NAMALWA (cell line): ENCODE measurements at regions not wholly inside any gene's neighbourhood (a gene's known extent, or its start where the extent isn't known, plus 50 kb on each side); places are given as distances from the start of the nearest gene placed in this dataset.
A peak's percentile ranks its signal among the peaks of the same experiment; 100 is the strongest.
"Not testable (repeated sequence)": the region's sequence is repeated elsewhere in the genome, so short reads cannot be mapped to it uniquely, and the experiment has no call there.

ENCODE experiments used
- DNase-seq: peaks from one replicate; pipeline ENCODE4 v3.0.0-alpha.2; 2015; ENCODE audit warnings: low spot score

DNA sequence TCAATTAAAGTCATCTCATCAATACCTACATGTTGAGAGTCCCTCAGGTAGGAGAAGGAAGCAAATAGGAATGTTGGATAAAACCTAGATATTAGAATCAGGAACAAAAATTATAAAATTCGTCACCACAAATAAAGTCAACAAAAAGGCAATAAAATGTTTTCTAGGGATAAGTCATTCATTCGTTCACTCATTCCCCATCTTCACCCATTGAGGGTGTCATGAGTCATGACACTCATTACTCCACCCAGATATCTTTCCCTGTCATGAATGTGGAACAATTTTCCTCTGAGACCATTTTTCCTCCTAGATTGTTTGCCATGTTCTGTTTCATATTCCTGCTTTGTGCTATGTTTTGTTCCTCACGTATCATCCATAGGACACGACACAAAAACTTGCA lies 50.9 kb upstream of the OLIG3 start:
- no peak for DNase-seq

DNA sequence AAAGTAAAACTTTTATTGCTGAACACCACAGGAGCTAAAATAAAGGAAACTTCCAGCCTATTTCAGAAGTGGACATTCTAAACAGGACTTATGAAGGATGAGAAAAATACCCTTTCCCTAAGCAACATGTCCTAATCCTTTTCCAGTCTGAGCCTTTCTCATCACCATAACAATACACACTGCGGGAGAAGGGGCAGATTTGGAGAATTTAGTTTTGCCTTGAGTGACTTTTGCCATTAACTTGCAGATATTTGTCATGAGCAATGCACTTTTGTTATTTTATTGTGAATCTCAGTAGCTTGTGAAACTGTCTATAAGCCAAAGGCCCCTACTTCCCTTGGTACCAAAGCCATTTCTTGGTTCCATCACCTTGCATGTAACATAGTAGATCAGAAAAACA lies 53.0 kb upstream of the OLIG3 start:
- no peak for DNase-seq

DNA sequence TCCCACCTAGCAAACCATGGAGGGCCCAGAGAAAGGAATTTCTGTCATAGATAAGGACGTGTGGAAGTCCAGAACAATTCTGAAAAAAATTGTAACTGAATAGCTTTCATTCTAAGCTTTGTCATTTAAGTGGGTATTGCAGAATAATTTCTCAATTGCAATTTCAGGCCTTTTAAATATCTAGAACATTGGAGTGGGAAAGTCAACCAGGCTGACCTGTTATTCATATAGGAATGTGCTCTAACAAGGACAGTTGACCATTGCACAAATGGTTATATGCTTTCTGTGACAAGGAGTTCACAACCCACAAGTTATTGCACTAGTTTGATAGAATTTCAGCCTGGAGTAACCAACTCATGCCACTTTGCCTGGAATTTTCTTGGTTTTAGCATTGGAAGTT lies 53.4 kb upstream of the OLIG3 start:
- DNase-seq, result no peak

DNA sequence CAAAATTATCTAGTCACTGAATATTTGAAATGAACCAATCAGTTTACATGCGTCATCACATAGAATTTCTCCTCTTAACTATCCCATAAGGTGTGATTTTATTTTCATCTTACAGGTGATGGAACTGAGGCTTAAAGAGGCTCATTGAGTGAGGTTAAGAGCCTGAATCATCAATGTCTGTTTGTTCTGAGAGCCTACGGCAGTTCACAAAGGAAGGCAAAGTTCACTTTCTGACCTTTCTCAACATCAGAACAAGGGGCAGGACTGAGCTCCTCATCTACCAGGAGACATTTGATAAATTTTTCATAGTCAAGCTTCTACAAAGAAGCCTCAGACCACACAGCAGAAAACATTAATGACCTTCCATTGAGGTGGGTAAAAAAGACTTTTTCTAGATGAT lies 54.9 kb upstream of the OLIG3 start:
- DNase-seq, result no peak

DNA sequence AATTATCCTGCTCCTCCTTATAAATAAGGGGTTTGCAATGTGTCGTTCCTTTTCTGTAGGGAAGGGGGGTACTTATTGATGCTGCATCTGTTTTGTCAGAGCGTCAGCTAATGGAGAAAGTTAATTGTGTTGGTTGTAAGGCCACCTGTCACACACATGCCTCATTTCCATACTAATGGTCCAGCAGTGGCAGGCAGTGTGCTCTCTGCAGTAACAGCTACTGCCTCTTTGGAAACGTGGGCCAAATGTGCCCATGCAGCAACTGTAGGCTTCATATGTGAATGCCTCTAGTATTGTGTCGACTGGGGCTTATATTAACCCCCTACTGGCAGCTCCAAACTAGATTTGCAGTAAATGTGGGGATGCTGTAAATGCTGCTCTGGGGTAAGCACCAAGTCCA lies 56.3 kb upstream of the OLIG3 start:
- peak; percentile 4 for DNase-seq

DNA sequence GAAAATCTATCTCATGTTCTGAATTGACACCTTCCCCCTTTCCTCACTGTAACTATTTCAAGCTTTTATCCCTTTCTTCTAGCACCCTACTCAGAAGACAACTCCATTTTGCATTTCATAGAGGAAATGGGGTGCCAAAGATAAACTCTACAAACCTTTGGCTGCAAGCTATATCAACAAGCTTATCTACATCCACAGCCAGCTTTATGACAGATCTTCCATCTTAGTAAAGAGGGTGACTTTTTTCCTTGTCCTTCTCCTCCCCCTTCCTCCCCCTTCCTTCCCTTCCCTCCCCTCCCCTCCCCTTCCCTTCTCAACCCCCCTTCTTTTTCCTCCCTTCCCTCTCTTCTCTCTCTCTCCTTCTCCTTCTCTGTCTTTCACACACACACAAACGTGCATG lies 58.0 kb upstream of the OLIG3 start:
- no peak for DNase-seq

DNA sequence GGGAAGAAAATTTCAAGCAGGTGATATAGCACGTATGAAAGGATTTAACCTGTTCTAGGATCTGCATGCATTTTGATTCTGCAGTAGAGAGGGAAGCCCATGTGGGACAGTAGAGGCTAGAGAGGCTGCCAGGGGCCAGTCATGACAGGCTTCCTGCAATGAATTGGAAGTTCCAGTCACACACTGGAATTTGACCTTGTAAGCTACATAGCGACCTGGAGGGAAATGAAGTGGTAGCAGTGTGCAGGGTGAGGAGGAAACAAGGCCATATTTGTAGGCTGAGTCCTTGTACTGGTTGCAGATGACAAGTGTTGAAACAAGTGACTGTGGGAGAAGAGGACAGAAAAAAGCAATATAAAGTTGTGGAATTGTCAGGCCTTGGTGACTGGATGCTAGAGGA lies 58.6 kb upstream of the OLIG3 start:
- no peak for DNase-seq

DNA sequence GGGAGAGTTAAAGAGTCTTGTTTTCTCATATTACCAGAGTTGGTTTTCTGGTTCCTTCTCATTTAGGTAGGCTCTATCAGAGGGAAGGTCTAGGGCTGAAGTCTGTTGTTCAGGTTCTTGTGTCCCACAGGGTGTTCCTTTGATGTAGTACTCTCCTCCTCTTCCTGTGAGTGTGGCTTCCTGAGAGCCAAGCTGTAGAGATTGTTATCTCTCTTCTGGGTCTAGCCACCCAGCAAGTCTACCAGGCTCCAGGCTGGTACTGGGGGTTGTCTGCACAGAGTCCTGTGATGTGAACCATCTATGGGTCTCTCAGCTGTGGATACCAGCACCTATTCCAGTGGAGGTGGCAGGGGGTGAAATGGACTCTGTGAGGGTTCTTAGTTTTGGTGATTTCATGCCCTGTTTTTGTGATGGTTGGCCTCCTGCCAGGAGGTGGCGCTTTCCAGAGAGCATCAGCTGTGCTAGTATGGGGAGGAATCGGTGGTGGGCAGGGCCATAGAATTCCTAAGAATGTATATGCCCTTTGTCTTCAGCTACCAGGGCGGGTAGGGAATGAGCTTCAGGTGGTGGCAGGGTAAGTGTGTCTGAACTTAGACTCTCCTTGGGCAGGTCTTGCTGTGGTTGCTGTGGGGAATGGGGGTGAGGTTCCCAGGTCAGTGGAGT lies 65.5 kb upstream of the OLIG3 start:
- DNase-seq, result peak; percentile 7

DNA sequence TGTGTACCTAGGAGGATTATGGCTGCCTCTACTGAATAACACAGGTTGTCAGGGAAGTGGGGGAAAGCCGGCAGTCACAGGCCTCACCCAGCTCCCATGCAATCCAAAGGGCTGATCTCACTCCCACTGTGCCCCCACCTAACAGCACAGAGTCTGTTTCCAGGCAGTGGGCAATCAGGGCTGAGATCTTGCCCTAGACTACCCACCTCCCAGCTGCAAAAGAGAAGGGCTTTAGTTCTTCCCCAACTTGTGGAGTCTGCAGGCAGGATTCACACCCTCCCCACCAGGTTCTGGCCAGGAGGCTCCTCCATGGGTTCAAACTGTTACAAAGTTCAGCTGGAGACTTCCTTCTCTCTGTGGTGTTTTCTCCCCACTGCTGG lies 66.0 kb upstream of the OLIG3 start:
- DNase-seq, result no peak

DNA sequence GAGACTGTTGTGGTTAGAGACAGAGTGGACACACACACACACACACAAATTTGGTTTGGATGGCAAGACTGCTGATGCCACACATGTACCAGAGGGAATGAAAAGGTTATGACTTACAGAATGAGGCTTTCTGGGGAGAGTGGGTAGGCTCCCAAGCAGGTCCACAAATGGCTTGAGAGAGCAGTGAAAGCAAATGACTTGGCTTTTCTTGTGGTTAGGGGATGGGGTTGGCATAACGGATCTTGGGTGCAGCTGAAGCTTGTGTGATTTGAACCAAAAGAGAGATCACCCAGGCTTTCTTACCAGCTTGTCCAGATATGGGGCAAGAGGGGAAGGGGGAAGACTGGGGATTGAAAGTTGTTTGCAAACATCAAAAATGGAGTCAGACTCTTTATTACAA lies 73.9 kb upstream of the OLIG3 start:
- no peak for DNase-seq

DNA sequence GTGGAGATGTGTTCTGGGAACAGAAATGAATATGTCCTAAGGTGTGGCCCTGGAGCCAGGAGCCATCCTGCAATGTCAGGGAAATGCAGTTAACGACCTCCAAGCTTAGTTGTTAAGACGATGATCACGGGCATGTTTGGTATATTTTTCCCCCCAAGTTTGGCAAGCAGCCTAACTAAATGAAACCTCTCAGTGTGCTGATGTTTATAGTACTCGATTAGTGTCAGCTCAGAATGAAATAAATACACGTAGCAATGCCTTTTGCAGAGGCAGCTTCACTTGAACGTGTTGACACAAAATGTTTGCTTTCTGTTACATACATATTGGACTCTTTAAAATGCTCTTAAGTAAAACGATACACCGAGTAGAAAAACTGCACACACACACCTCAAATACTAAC lies 76.2 kb upstream of the OLIG3 start:
- no peak for DNase-seq

DNA sequence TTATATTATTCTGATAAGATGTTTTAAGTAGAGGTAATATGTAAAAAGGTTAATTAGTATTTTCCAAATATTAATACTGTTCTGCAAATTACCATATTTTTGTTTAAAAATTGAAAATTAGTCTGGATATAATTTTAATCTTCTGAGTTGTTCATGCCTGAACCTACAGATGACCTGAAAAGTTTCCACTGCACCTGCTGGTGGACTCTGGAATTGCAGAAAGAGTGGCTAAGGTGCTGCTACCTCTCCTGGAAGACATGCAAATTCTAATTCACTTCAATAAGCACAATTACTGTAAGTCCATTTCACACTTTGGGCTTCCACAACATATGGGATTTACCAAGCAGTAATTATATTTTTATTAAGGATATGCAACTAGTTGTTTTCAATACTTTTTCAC lies 77.7 kb upstream of the OLIG3 start:
- peak; percentile 77 for DNase-seq

DNA sequence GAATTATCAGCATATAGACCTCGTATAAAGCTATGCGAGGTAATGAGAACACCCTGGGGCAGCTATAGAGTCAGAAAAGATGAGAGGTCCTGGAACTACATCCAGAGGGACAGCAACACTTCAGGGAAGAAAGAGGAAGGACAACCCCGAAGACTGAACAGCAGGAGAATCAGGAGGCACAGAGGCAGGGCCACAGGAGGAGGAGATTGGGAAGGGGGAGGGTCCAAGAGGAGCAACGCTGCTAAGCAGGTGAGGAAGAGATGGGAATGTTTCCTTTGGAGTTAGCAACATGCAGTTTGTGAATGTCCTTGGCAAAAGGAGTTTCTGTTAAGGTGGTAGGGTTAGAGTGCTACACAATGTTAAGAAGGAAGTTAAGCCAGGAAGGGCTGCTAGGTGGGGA lies 79.5 kb upstream of the OLIG3 start:
- DNase-seq, result no peak

DNA sequence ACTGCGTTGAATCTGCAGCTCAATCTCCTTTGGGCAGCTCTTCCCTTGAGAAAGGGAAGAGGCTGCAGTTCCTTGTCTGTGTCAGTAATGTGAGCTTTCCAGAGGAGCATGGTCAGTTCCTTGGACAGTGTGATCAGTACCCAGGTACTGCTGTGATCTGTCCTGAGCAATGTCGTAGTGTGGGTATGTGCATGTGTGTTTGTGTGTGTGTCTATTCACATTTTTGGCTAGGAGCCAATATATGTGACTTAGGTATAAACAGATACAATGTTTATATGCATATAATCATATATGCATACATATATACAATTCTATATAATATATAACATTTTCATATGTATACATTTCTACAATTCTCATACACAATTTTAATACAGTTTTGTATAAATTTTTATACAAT lies 85.4 kb upstream of the OLIG3 start:
- no peak for DNase-seq

DNA sequence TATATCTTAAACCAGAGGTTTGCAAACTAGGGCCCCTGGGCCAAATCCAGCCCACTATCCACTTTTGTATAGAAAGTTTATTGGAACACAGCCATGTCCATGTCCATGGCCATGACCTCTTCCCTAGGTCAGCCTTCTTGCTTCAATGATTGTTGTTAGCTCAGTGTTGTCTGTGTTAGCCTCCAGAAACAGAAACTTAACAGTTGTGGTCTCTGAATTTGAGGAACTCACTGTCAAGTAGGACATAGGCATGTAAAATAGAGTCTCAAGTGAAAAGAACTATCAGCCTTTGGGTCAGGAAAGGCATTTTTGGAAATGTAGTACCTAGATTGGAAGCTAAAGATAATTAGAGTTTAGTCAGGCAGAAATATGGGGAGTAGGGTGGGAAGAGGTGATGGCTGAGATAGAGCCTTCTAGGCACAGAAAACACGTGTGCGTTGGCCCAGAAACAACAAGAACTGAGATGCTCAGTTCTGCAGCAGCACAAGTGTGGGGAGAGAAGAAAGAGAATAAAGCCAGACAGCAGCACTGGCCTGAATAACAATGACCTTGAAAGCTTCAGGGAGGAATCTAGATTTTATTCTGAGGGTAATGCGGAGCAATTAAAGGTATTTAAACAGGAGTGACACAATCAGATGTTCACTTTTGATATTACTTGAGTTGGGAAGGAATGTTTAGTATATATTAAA lies 87.0 kb upstream of the OLIG3 start:
- peak; percentile 16 for DNase-seq

DNA sequence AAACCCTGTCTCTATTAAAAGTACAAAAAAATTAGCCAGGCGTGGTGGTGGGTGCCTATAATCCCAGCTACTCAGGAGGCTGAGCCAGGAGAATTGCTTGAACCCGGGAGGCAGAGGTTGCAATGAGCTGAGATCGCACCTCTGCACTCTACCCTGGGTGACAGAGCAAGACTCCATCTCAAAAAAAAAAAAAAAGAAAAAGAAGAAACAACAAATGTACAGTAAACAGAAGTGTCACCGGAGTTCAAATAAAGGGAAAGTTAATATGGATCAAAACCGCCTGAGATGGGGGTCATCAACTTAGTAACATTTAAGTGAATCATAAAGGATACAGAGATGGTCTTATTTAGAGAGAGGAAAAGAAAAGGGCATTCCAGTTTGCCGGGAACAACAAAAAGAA lies 89.3 kb upstream of the OLIG3 start:
- DNase-seq, result not testable (repeated sequence)

DNA sequence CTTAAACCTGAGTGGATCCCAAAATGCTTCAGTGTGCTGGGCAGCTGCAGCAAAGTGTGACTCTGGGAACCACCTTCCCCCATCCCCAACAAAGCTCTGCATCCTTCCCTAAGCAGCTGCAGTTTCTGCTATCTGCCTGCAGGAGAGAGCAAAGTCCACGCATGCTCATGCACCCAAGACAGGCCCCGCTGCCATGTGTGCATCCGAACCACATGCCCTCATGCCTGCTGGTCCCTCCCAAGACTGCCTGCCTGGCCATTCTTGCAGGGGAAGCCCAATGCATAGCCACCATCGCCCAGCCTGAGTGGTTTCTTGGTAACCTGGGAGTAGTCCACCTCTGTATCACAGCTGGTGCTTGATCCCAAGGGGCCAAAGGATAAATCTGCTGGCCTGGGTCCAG lies 94.3 kb upstream of the OLIG3 start:
- DNase-seq, result no peak

DNA sequence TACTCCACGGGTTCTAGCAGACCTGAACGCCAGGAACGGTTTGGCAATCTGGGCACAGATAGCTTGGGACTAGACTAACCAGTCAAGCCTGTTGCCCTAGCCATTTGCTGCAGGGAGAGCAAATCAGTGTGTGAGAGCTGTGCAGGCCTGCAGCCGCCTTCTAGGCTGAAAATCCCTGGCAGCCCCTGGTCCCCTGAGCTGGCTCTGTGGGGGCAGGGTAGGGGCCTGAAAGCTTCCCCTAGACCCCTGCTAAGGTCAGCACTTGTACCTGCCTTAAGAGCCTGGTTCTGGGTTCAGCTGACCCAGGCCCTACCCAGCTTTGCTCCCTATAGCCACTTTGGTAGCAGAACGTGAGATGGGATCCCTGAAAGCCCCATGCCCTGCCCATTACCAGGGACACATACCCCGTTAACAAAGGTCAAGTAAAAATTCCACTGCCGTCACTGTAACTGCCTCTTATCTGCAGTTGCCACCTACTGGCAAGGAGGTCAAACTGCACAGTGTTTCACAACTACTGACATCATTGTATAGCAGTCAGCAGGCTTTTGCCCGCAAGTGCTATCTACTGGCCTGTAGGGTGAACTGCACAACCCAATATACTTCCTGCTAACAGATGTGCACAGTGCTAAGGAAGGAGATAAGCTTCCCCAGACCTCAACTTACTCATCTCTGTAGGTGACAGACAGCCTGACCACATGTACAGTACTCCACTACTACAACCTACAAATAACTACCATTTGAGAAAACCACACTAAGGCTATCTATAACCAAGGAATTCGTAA lies 95.1 kb upstream of the OLIG3 start:
- peak; percentile 90 for DNase-seq

DNA sequence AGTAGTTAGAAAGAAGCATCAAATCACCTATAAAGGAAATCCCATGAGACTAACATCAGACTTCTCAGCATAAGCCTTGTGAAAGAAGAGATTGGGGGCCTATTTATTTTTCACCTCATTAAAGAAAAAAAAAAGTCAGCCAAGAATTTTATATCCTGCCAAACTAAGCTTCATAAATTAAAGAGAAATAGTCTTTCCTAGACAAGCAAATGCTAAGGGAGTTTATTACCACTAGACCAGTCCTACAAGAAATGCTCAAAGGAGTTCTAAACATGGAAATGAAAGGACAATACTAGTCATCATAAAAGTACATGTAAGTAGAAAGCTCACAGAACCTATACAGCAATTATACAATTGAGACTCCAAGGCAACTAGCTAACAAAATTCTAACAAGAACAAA lies 96.5 kb upstream of the OLIG3 start:
- DNase-seq, result no peak

DNA sequence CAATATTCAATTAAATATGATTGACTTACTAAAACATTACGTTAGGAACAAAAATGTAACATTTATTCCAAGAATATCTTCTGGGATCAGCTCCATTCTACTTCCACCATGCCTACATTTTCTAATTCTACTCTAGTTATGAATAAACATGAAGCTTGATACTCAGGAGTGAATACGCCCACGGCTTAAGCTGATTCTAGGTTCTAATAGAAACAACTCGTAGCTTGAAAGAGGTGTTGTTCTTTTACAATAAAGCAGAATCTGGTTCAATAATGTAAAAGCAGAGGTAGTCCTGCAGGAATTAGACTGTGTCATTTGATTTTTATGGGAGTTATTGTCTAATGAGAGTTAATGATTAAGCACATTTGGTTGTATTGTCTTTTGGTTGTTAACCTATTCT lies 107.3 kb upstream of the OLIG3 start:
- no peak for DNase-seq

DNA sequence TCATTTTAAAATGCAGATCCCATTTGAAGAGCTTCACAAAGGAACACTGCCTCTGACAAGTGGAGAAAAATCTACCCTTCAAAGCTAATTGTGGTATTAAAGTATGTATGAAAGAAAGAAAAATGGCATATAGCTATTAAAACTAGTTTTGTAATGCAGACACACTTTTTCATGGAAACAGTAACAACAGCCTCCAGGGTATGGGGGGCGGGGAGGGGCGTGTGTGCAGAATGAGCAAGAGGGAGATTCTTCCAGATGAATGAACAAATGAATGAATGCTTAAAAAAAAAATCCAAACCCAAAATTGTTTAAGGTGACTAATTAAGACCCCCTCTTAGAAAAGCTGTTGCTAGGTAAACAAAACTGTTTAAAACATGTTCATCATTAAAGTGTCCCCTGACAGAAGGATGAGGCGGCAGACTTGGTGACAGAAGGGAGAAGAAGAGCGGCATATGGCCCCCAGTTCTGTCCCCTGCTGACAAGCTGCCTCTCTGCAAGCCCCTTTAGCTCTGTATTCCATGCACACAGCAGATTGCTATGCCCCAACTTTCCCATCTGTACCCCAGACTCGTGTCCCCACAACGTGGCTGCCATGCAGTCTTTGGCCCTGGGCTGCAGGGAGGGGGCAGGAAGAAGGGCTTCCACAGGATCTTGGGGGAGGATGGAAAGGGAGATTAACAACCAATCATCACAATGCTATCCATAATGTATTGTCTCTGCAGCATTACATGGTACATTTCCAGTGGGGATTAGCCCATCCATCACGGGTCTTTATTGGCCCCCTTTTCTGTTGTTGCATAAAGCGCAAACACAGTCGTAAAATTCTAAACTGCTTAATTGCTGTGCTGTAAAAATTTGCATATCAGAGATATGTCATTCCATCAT lies 108.4 kb upstream of the OLIG3 start:
- DNase-seq, result no peak

DNA sequence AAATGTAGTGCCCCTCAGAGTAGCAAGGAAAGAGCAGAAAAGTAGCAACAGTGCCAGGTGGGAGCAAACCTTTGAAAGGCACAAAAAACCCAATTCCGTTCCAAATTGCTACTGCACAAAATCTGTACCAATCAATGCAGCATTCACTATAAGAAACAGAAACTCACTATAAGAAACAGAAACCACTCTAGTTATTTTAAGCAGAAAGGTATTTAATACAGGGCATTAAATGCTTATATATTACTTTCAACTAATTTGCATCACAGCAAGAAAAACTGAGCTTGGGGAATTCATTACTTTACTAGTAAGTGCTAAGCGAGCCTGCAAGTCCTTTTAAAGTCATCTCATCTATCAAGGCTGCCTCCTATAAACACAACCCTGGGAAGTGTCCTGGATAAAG lies 116.5 kb upstream of the OLIG3 start:
- DNase-seq, result no peak

DNA sequence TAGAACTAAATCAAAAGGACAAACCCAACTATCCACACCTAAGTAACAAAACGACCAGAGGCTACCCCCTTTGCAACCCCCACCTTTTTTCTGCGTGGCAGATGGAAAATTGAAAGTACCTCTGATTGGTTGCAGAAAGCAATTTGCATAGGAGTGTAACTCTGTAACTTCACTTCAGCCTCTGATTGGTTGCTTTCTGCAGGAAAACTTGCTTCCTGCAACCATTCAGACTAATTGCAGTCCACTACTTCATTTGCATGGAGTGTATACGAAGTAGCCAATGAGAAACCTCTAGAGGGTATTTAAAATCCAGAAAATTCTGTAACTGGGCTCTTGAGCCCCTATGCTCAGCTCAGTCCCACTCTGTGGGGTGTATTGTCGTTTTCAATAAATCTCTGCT lies 129.1 kb upstream of the OLIG3 start:
- DNase-seq, result no peak
